Right cardiac atrium (tissue), 5 donors: ENCODE measurements at regions not wholly inside any gene's neighbourhood (a gene's known extent, or its start where the extent isn't known, plus 50 kb on each side); places are given as distances from the start of the nearest gene placed in this dataset.
"Not testable (repeated sequence)": the region's sequence is repeated elsewhere in the genome, so short reads cannot be mapped to it uniquely, and the experiment has no call there.

ENCODE experiments used
- ATAC-seq, 2 donors: fragments of 200-7000 bp; cut with Tn5 transposase; one replicate each; pipeline versions ENCODE4 v1.8.0 to v1.9.1; 2020; ENCODE audit warnings: moderate library complexity in 2 of 2, mild to moderate bottlenecking in 1 of 2
- DNase-seq, 3 donors: peaks; one replicate each; pipeline ENCODE4 v3.0.0-alpha.2; 2020
- H3K27ac ChIP-seq: one replicate; pipeline ENCODE4 v1.5.1; 2013; ENCODE audit warnings: mild to moderate bottlenecking, low read length, control low read depth, moderate library complexity
- H3K27me3 ChIP-seq: one replicate; pipeline ENCODE4 v1.6.1; 2013; ENCODE audit not compliant: control insufficient read depth, insufficient read depth
- H3K4me1 ChIP-seq: one replicate; pipeline ENCODE4 v1.6.1; 2013; ENCODE audit warnings: low read length; ENCODE audit not compliant: control insufficient read depth, insufficient read depth
- H3K4me3 ChIP-seq: one replicate; pipeline ENCODE4 v1.5.1; 2013; ENCODE audit warnings: low read length, control low read depth
- H3K9me3 ChIP-seq: one replicate; pipeline ENCODE4 v1.6.1; 2013; ENCODE audit warnings: low read length; ENCODE audit not compliant: control insufficient read depth
- WGBS: extraction: QIAGEN DNeasy Blood & Tissue Kit; methylation state at CpG from one replicate; pipeline ENCODE4 v1.1.7; 2013; 5-methylcytosine and 5-hydroxymethylcytosine counted together
- intact Hi-C, 4 donors: fragments of 100-400 bp; cut with DNase I; formaldehyde crosslinking; loops; one replicate each; pipeline versions ENCODE4 v1.11.0 to v1.14.0; 2022 to 2023
- donor health status: healthy with polysubstance abuse.
- donor health status: DM: no; HTN: yes; CAD: no.
- donor health status: DM: no; HTN: no; CAD: no.
- donor health status: DM: no; HTN: yes; CAD: no; lungs with severe emphysema.
- donor health status: DM: yes; HTN: yes; CAD: no.

DNA sequence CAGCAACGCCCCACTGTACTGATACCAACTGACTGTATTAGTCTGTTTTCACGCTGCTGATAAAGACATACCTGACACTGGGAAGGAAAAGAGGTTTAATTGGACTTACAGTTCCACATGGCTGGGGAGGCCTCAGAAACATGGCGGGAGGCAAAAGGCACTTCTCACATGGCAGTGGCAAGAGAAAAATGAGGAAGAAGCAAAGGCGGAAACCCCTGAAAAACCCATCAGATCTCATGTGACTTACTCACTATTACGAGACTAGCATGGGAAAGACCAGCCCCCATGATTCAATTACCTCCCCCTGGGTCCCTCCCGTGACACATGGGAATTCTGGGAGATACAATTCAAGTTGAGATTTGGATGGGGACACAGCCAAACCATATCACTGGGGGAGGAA lies 110.0 kb upstream of the LNX1 start:
- not testable (repeated sequence) for H3K27ac ChIP-seq, ATAC-seq, DNase-seq, H3K4me3 ChIP-seq, H3K27me3 ChIP-seq, H3K9me3 ChIP-seq, H3K4me1 ChIP-seq
- WGBS: 94% methylated on average over 6 of the region's 6 CpGs
- intact Hi-C loops: loop anchor here in 2 of 4 donors (10.0 kb wide), 2 partner anchors 204 to 524 kb away; partner anchors contain the start of gene PDGFRA (in 1 of the 2)

DNA sequence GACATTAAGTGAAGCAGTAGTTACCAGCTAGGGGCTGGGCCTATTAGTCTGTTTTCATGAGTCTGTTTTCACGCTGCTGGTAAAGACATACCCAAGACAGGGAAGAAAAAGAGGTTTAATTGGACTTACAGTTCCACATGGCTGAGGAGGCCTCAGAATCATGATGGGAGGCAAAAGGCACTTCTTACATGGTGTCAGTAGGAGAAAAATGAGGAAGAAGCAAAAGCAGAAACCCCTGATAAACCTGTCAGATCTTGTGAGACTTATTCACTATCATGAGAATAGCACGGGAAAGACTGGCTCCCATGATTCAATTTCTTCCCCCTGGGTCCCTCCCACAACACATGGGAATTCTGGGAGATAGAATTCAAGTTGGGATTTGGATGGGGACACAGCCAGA lies 108.0 kb upstream of the LNX1 start:
- H3K27ac ChIP-seq, intact Hi-C loops, H3K4me3 ChIP-seq, H3K4me1 ChIP-seq, DNase-seq, ATAC-seq, H3K9me3 ChIP-seq, H3K27me3 ChIP-seq: not testable (repeated sequence)
- 77% methylated on average over 2 of the region's 2 CpGs for WGBS

DNA sequence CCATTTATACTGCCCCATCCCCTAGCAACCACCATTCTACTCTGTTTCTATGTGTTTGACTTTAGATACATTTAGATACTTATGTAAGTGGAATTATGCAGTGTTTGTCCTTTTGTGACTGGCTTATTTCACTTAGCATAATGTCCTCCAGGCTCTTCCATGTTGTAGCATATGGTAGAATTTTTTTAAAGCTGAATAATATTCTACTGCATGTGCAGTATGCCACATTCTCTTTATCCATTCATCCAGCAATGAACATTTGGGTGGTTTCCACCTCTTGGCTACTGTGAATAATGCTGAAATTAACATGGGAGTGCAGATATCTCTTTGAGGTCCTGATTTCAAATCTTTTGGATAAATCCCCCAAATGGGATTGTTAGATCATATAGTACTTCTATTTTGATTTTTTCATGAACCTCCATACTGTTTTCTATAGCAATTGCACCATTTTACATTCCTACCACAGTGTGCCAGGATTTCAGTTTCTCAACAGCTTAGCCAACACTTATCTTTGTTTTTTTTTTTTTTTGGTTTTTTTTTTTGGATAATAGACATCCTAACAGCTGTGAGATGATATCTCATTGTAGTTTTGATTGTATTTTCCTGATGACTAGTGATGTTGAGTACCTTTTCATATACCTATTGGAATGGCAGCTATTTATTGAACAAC lies 105.9 kb upstream of the LNX1 start:
- no peak overlapping the region for H3K27ac ChIP-seq
- DNase-seq: no peak
- intact Hi-C loops: no loop called here
- H3K27me3 ChIP-seq: no peaks in the 10 kb centered on the region
- no peaks in the 10 kb centered on the region for H3K9me3 ChIP-seq
- no peaks in the 10 kb centered on the region for H3K4me1 ChIP-seq
- no peak for ATAC-seq
- H3K4me3 ChIP-seq: no peak overlapping the region

DNA sequence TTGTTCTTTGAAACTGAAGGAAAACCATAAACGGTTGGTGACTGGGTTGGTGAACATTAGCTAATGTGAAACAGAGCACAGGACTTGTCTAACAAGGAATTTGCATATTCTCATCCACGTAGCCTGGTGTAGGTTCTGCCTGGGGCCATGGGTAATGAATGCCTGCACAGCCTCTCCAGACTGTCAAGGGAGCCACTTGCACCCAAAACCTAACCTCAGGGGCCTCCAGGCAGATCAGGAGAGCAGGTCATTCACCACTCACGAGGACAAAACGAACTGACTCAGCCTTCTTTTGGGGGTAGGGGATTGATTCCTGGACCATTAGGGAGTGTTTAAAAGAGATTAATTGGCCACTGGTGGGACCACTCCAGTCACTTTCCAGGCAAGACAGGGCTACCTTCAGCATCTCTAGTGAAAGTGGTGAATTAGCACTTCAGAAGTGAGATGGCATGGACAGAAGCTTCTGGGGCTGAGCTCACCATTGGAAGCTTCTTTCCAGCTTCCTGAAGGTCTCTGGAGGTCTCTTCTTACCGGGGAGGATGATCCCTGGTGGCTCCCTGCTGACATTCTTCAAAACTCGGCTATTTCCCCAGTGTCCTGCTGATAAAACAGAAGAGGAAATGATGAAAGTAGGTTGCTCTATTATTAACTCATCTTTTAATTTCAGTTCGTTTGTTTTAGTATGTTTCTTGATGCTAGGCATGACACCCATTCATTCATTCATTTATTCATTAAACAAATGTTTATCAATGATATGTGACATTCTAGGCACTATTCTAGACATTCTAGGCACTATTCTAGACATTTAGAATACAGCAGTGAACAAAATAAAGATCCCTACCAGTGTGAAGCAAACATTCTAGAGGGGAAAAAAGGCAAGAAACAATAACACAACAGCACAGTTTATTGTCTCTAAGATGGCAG lies 104.5 kb upstream of the LNX1 start:
- no peak overlapping the region for H3K27ac ChIP-seq
- H3K27me3 ChIP-seq: no peaks in the 10 kb centered on the region
- intact Hi-C loops: no loop called here
- no peak for ATAC-seq
- H3K4me1 ChIP-seq: no peaks in the 10 kb centered on the region
- H3K9me3 ChIP-seq: no peaks in the 10 kb centered on the region
- no peak overlapping the region for H3K4me3 ChIP-seq
- no peak for DNase-seq
- WGBS: 53% methylated on average over 7 of the region's 7 CpGs

DNA sequence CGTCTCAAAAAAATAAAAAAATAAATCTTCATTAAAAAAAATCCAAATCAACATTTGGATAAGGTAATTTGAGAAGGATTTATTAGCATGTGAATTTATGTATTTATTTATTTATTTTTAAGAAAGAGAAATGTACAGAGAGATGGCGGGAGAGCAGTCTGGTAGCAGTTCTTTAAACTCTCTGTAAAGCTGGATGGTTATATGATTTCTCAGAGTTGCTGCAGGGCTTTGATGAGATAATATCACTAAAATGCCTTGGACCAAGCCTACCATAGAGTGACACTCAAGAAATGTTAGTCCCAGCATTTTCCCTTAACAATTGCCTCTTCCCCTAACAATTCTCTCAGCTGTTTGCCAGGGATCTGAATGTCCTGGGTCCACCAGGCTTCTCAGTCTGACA lies 103.4 kb upstream of the LNX1 start:
- H3K4me1 ChIP-seq: no peaks in the 10 kb centered on the region
- 97% methylated on average over 2 of the region's 2 CpGs for WGBS
- H3K27me3 ChIP-seq: no peaks in the 10 kb centered on the region
- no peak overlapping the region for H3K27ac ChIP-seq
- intact Hi-C loops: no loop called here
- H3K9me3 ChIP-seq: no peaks in the 10 kb centered on the region
- DNase-seq: no peak
- H3K4me3 ChIP-seq: no peak overlapping the region
- ATAC-seq: no peak

DNA sequence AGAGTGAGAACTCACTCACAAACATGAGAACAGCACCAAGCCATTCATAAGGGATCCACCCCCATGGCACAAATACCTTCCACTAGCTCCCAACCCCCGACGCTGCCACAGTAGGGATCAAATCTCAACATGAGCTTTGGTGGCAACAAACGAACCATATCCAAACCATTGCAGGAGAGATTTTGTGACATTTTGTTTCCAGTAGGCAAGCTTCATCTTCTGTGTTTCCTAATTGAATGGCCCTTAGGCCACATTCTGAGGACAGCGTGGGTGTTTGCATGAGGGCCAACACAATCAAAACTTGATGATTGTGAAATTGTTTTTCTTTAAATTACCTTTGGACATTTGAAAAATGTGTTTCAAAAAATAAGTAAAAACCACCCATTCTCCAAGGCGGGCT lies 102.6 kb upstream of the LNX1 start:
- DNase-seq (no peak), ATAC-seq (no peak)
- intact Hi-C loops: no loop called here
- Histone ChIP-seq H3K4me1 (no peaks in the 10 kb centered on the region), H3K27me3 (no peaks in the 10 kb centered on the region), H3K27ac (no peak overlapping the region), H3K4me3 (no peak overlapping the region), H3K9me3 (no peaks in the 10 kb centered on the region)
- 88% methylated on average over 5 of the region's 5 CpGs for WGBS

DNA sequence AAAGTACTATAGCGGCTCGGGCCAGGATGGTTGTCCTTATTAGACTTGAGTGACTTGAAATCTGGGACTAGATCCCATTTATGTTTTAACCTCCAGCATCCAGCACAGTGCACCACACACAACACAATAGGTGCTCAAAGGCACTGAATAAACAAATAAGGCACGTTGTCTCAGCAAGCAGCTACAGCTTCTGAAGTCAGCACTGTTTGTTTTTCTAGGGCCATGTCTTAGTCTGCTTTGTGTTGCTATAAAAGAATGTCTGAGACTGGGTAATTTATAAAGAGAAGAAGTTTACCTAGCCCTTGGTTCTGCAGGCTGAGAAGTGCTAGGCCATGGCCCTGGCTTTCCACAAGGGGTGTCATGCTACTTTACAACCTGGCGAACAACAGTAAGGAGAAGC lies 102.1 kb upstream of the LNX1 start:
- ATAC-seq (no peak), DNase-seq (no peak)
- intact Hi-C loops: no loop called here
- Histone ChIP-seq H3K27me3 (no peaks in the 10 kb centered on the region), H3K9me3 (no peaks in the 10 kb centered on the region), H3K27ac (no peak overlapping the region), H3K4me1 (no peaks in the 10 kb centered on the region), H3K4me3 (no peak overlapping the region)
- 94% methylated on average over 4 of the region's 4 CpGs for WGBS

DNA sequence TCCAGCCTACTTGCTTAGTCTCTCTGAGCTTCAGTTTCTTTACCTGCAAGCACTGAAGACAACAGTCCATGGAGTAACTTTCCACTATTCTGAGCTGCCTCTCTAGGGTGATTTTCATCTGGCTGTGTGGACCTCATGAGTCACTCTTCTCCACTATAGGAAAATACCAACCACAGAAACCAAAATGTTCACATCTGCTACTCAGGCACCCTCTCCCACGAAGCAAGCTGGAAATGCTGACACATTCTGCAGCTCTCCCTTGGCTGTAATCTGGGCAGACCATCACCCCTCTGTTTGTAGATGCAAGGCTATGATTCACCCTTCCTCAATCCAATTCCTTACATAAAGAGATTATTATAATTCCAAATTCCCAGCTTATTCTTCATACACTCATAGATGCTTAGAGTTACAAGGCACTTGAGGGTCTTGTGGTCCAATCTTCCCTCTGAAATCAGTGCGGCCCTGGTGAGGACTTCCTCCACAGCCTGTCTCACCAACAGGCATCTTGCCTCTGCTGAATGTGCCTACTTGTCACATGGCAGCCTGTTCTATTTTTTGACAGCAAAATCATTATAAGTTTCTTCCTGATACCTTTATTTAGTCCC lies 97.0 kb upstream of the LNX1 start:
- no peak overlapping the region for H3K27ac ChIP-seq

DNA sequence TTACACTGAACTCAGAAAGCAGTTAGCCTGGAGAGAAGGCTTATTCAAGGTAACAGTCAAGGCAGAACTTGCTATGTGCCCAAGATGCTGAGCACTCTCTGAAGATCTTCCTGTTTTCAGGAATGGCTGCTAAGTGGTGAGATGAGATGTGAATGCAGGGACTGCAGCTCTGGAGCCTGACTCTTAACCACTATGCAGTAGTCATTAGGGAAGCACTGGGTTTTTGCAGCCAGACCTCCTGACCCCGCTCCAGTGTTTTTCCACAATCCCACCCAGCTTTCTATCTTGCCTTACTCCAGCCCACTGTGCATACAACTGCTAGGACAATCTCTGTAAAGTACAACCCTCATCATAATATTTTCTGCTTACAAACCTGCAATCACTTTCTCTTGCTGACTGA lies 95.2 kb upstream of the LNX1 start:
- ATAC-seq: no peak
- Histone ChIP-seq H3K27me3 (no peaks in the 10 kb centered on the region), H3K4me3 (no peak overlapping the region), H3K27ac (no peak overlapping the region), H3K9me3 (no peaks in the 10 kb centered on the region), H3K4me1 (no peaks in the 10 kb centered on the region)
- DNase-seq: no peak
- intact Hi-C loops: no loop called here
- WGBS: 84% methylated on average over 1 of the region's 1 CpG

More for the DNA sequence above, 97.0 kb upstream of the LNX1 start:
- peak in 1 of 2 donors; percentile 61 for ATAC-seq
- no peaks in the 10 kb centered on the region for H3K27me3 ChIP-seq
- H3K4me3 ChIP-seq: no peak overlapping the region
- intact Hi-C loops: no loop called here
- H3K4me1 ChIP-seq: no peaks in the 10 kb centered on the region
- H3K9me3 ChIP-seq: no peaks in the 10 kb centered on the region
- peak in 1 of 3 donors; percentile 30 for DNase-seq
- WGBS: 58% methylated on average over 2 of the region's 2 CpGs

DNA sequence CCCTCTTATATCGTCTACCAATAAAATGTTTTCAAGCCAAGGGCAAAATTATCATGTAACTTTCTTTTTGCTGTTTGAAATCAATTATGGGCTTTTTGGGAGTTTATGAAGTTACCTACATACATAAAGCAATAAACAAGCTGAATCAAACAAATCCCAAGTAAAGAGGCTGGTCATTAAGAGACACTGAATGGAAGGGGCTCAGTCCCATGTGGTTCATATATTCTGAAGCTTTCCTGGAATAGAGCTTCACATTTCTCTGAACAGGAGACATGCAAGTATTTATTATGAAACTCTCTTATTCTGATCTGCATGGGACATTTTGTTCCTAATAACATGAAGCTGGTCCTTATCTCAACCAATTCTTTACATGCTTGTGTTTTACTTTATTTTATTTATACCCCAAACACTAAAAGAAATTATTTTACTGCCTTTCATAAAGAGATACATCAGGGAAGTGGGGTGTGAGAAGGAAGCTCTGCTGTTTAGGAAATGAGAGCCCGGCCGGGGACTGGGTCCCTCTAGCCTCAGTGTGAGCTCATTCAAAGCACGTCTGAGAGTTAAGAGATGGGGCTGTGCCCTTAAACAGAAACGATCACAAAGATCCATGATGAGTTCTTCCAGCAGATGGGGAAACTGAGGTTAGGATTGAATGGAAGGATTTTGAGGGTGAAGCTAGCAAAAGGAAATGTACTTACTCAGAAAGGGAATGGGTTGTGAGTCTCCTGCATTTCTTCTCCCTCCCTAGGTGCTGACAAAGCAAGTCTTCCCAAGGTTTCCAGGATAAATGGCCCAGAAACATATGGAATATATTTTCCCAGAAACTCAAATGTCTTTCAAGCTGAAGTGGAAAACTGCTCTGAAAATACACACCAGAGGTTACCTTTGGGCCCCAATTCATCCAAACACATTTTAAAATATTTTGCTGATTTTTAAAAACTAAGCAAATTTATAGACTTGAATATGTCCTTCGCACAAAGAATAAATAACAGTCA lies 93.1 kb upstream of the LNX1 start:
- no peaks in the 10 kb centered on the region for H3K9me3 ChIP-seq
- 53% methylated on average over 6 of the region's 6 CpGs for WGBS
- DNase-seq (no peak), ATAC-seq (peak in 1 of 2 donors; percentile 59)
- no peak overlapping the region for H3K27ac ChIP-seq
- no peaks in the 10 kb centered on the region for H3K27me3 ChIP-seq
- no peak overlapping the region for H3K4me3 ChIP-seq
- H3K4me1 ChIP-seq: no peaks in the 10 kb centered on the region
- intact Hi-C loops: no loop called here
